Type B pancreatic cell (in vitro differentiated cells): ENCODE measurements at regions not wholly inside any gene's neighbourhood (a gene's known extent, or its start where the extent isn't known, plus 50 kb on each side); places are given as distances from the start of the nearest gene placed in this dataset.

ENCODE experiments used
- DNase-seq: peaks from one replicate; pipeline ENCODE4 v3.0.0; 2021; ENCODE audit warnings: mixed read lengths; ENCODE audit not compliant: unreplicated experiment; ENCODE audit errors: extremely low spot score
- H3K27ac Mint-ChIP-seq: 2 replicates; pipeline ENCODE4 v1.8.0; 2021; ENCODE audit warnings: mild to moderate bottlenecking, mixed read lengths
- H3K27me3 Mint-ChIP-seq: 2 replicates; pipeline ENCODE4 v1.8.0; 2021; ENCODE audit warnings: mixed read lengths
- H3K36me3 Mint-ChIP-seq: 2 replicates; pipeline ENCODE4 v1.8.0; 2021; ENCODE audit warnings: mixed read lengths
- H3K4me1 Mint-ChIP-seq: one replicate; pipeline ENCODE4 v1.8.0; 2021; ENCODE audit warnings: mixed read lengths; ENCODE audit not compliant: unreplicated experiment
- H3K4me3 Mint-ChIP-seq: 2 replicates; pipeline ENCODE4 v1.8.0; 2021; ENCODE audit warnings: mild to moderate bottlenecking, mixed read lengths
- H3K9me3 Mint-ChIP-seq: 2 replicates; pipeline ENCODE4 v1.8.0; 2021; ENCODE audit warnings: mixed read lengths
- CTCF ChIP-seq: fragments of 200-600 bp; sonication (generic); conservative IDR thresholded peaks from 2 replicates; pipeline ENCODE4 v1.5.0; 2021; ENCODE audit warnings: antibody characterized with exemption, mild to moderate bottlenecking

- Mint-ChIP-seq H3K27ac (no peak overlapping the region), H3K9me3 (peaks cover 5% of the 10 kb centered on the region), H3K4me3 (no peak overlapping the region), H3K27me3 (no peaks in the 10 kb centered on the region), H3K36me3 (no peaks in the 10 kb centered on the region), H3K4me1 (no peaks in the 10 kb centered on the region)
- DNase-seq, result no peak
- TF ChIP-seq CTCF, result peak; percentile 52
Measured at GRCh38 chr7:16114633-16115032, 306.7 kb downstream of the CRPPA start.

- Mint-ChIP-seq H3K4me3 (no peak overlapping the region), H3K36me3 (no peaks in the 10 kb centered on the region), H3K9me3 (peaks cover 5% of the 10 kb centered on the region), H3K4me1 (no peaks in the 10 kb centered on the region), H3K27me3 (no peaks in the 10 kb centered on the region), H3K27ac (no peak overlapping the region)
- no peak for DNase-seq
- no peak for TF ChIP-seq CTCF
Measured at GRCh38 chr7:16114071-16114470, 307.3 kb downstream of the CRPPA start.

- Mint-ChIP-seq H3K9me3 (peaks cover 5% of the 10 kb centered on the region), H3K4me1 (no peaks in the 10 kb centered on the region), H3K36me3 (no peaks in the 10 kb centered on the region), H3K4me3 (no peak overlapping the region), H3K27ac (no peak overlapping the region), H3K27me3 (no peaks in the 10 kb centered on the region)
- no peak for DNase-seq
- no peak for TF ChIP-seq CTCF
Measured at GRCh38 chr7:16113058-16113457, 308.3 kb downstream of the CRPPA start.

GRCh38 chr7:16106869-16107268, 314.5 kb downstream of the CRPPA start:
- H3K36me3 Mint-ChIP-seq, result peaks cover 4% of the 10 kb centered on the region
- H3K4me1 Mint-ChIP-seq, result no peaks in the 10 kb centered on the region
- no peak for DNase-seq
- H3K4me3 Mint-ChIP-seq, result no peak overlapping the region
- H3K27me3 Mint-ChIP-seq, result no peaks in the 10 kb centered on the region
- no peak for TF ChIP-seq CTCF
- H3K27ac Mint-ChIP-seq, result no peak overlapping the region
- no peaks in the 10 kb centered on the region for H3K9me3 Mint-ChIP-seq

- no peak for DNase-seq
- H3K9me3 Mint-ChIP-seq, result no peaks in the 10 kb centered on the region
- H3K36me3 Mint-ChIP-seq, result peaks cover 4% of the 10 kb centered on the region
- no peaks in the 10 kb centered on the region for H3K27me3 Mint-ChIP-seq
- no peaks in the 10 kb centered on the region for H3K4me1 Mint-ChIP-seq
- H3K4me3 Mint-ChIP-seq, result no peak overlapping the region
- no peak overlapping the region for H3K27ac Mint-ChIP-seq
- TF ChIP-seq CTCF, result no peak
Measured at GRCh38 chr7:16106300-16106699, 315.0 kb downstream of the CRPPA start.

GRCh38 chr7:16099302-16099849, 322.0 kb downstream of the CRPPA start:
- H3K4me3 Mint-ChIP-seq, result no peak overlapping the region
- H3K4me1 Mint-ChIP-seq, result peaks cover 7% of the 10 kb centered on the region
- no peak overlapping the region for H3K27ac Mint-ChIP-seq
- peaks cover 4% of the 10 kb centered on the region for H3K36me3 Mint-ChIP-seq
- no peaks in the 10 kb centered on the region for H3K27me3 Mint-ChIP-seq
- no peak for DNase-seq
- no peak for TF ChIP-seq CTCF
- no peaks in the 10 kb centered on the region for H3K9me3 Mint-ChIP-seq
